SW480 (cell line): ENCODE measurements at regions not wholly inside any gene's neighbourhood (a gene's known extent, or its start where the extent isn't known, plus 50 kb on each side); places are given as distances from the start of the nearest gene placed in this dataset.

Experiments
- DNase-seq: peaks from one replicate; pipeline ENCODE4 v3.0.0-alpha.2; 2016; ENCODE audit warnings: low spot score

- no peak for DNase-seq
These were observed 106.8 kb downstream of the ZBTB18 start for GRCh38 chr1:244157731-244158438.

DNA sequence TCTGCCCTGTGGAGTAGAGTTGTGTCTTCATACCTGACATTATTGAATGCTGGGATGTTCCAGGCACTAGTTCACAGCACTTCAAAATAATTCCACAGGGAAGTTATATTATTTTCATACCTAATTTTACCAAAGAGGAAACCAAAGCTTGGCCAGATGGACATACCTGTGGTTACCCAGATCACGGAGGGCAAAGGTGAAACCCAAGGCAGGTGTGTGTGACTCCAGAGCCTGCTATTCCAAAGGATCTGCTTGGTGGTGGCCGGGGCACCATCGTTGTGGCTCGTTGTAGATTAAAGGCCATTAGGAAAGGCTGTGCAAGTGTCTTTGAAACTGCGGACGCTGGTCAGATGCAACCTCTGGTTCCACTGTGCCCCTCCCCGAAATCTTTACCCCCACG lies 108.6 kb downstream of the ZBTB18 start:
- peak; percentile 71 for DNase-seq

DNA sequence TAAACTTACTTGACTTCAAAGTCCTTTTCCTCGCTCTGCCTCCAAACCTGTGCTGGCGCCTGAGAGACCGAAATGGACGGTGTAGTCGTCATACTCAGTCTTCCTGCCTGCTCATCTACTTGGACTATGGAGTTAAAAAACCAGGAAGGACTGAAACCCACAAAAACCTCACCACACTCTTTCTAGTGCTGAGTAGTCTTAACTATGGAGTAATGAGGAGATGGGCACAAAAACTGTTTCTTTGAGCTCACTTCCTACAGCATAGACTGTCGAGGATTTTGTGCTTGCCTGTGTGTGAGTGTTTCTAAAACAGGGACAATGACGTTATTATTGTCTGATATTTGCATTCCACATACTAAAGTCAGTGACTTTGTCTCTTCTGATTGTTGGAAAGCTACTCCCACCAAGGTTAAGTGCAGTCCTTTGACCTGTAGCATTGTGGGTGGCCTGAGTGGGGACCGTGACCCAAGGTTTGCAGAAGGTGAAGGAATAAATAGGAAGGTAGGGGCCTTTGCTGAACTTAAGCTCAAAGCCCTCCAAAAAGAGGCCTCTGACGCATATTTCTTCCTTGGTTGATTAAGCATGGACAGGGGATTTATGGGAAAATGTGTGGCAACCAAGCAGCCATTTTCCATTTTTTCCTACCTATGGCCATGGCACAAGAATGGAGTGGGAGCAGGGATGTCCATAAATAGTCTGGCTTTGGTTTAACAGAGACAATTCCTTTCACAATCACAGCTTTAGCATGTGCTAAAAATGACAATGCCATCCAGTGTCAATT lies 109.6 kb downstream of the ZBTB18 start:
- DNase-seq, result peak; percentile 36

DNA sequence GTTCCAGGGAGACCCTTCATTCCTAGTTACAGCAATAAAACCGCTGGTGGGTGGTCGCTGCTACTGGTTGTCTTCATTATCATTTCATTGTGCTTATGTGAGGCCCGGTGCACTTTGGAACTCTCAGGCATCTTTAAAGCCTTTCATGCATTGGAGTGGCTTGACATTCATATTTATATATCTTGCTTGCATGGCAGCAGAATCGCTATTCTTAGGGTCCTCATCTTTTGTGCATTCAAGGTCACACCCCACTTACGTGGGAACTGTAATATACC lies 110.1 kb downstream of the ZBTB18 start:
- DNase-seq, result no peak

GRCh38 chr1:244162786-244163530 lies 111.9 kb downstream of the ZBTB18 start:
- no peak for DNase-seq

GRCh38 chr1:244163861-244164510 lies 112.9 kb downstream of the ZBTB18 start:
- peak; percentile 72 for DNase-seq

- DNase-seq, result no peak
These were observed 113.4 kb downstream of the ZBTB18 start for GRCh38 chr1:244164511-244164890.

DNA sequence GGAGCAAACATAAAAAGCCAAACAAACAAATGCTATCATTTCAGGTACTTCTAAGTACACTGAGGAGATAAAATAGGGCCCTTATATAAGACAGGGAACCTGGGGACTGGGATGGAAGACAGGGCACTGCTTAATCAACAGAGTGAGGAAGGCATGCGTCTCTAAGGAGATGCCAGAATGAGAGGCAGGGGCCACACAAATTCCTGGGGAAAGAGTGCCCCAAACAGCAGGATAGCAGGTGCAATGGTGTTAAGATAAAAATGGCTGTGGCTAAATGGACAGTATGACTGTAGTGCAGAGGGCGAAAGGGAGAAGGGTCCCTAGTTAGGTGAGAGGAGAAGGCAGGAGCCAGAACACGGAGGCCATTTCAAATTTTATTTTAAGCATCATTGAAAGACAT lies 113.9 kb downstream of the ZBTB18 start:
- no peak for DNase-seq

DNA sequence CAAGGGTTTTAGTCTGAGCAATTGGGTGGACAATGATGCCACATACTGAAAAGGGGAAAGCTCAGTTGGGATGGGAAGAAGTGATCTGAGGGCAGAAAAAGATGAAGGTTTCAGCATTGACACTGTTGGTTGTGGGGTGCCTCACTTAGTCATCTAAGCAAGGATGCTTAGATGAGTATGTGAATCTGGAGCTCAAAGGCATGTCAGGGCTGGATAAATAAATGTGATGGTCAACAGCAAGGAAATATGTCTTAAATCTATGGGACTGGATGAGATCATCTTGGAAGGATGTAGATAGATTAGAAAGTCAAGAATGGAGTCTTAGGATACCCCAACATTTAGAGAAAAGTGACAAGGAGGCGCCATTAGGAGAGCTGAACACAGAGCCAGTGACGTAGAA lies 114.6 kb downstream of the ZBTB18 start:
- DNase-seq, result no peak

DNA sequence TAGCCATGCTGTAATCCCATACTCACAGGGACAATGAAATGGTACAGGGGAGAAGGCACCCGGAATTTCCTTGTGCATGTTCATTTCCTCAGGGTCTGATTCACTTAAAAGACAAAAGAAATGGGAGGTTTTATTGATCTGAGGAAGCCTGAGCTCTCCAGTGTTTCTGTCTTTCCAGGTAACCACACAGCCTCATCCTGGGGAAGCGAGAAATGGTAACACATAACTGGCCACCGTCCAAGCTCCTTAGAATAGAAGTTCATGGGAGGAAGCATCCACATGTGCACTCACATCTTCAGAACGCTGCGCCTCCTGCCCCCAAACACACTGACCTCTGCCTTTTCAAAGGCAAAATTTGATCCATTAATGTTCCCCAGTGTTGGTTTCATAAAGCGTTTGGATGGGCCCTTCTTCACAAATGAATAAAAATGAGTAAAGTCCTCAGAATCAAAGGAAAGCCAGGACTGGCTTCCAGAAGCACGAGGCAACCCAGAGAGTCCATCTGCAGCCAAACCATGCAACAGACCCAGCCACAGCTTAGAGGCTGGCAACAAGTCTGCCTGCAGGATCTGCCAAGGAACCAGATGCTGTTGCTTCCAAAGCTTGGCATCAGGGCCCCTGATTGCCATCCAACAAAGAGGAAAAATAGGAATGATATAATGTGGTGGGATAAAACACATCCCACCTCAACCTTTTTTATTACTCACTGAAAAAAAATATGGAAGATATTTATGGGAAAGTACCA lies 120.3 kb downstream of the ZBTB18 start:
- no peak for DNase-seq

GRCh38 chr1:244173240-244173639 lies 122.2 kb downstream of the ZBTB18 start:
- DNase-seq, result no peak

DNA sequence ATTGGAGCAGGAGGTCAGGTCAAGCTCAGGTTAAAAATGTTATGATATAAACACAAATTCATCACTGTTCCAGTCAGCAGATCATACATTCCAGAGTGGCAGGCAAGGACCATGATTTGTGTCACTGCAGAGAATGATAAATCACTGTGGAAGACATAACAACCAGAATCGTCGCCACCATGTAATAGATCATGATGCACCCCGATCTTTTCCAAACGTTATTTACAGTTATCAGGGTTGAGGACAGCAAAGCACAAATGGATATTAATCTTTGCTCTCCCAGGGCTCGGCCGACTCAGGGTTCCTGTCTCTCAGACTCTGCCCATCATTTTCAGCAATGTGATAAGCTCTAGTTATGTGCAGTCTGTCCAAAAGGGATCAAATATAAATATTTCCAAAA lies 122.7 kb downstream of the ZBTB18 start:
- no peak for DNase-seq

DNA sequence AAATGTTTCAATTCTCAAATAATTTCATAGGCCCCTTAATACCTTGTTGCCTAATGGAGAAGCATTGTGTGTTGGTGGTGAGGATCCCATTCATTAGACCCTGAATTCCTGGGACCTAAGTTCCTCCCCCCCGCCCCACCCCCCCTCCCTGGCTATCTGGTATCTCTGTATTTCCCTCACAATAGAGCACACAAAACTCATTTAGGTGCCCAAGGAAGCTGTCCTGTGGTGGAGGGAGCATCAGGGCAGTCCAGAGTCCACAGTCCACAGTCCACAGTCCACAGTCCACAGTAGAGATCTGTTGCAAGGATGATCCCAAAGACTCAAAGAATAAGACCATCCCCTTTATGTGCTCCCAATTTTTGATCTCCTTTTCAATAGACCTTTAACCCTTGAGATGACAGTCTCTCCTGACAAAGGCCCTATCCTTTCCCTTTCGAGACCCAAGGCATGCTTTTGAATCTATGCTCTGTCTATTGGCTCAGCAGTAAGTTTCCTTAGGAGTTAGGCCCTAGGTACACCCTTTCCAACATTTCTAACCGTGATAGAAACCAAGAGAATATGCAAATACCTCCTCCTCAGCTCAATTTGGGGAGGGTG lies 123.9 kb downstream of the ZBTB18 start:
- no peak for DNase-seq

DNA sequence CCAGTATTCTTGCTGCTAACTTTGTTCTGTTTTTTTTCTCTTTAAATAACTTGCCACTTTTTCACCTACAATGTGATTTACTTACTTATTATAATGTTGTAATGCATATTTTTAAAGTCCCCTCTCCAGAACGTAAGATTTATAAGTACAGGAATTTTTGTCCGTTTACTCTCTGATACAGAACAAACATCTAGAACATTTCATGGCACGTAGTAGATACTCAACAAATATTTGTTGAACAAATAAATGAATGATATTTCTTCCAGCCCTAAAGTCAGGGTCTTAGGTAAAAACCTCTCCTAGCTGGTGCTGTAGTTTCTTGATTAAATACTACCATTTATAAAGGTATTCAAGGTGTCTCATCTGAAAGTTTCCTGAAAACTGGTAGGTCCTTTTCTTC lies 125.1 kb downstream of the ZBTB18 start:
- no peak for DNase-seq

- DNase-seq, result no peak
These were observed 129.2 kb downstream of the ZBTB18 start for GRCh38 chr1:244180256-244180655.

DNA sequence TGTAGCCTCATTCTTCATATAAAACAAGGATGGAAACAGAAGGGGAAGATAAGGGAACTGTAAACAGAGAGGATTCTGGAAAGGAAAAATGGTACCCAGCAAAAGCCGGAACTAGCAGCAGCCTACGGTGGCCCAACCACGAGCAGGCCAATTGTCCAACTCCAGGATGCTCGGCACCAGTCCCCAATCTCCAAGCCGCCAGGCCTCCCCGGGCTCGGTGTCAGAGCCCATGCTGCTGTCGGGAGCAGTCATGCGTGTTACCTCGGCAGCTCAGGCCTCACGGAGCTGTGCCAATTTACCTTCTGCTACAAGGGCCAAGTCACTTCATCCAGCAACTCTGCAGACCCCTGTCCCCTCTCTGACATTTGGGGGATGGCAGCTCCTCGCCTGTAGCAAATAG lies 130.8 kb downstream of the ZBTB18 start:
- no peak for DNase-seq

GRCh38 chr1:244183037-244183436 lies 132.0 kb downstream of the ZBTB18 start:
- DNase-seq, result no peak

- no peak for DNase-seq
These were observed 135.3 kb downstream of the ZBTB18 start for GRCh38 chr1:244186372-244186771.

DNA sequence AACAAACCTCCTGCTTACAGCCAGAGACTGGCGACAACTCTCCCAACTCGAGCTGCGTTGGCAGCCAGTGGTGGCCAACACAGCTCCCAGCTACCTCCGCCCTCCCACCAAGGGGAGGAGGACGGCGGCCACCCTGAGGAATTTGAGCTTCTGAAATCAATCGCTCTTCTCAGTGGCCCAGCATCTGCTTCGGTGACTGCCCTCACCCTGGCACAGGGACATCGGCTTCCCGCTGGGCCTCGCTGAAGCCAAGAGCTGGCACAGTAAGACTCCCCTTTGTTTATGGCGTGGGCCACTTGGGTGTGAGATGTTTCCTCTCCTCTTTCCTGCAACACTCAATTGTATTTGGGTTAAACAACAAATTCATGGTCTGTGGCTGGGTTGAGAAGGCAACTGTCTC lies 136.2 kb downstream of the ZBTB18 start:
- no peak for DNase-seq

DNA sequence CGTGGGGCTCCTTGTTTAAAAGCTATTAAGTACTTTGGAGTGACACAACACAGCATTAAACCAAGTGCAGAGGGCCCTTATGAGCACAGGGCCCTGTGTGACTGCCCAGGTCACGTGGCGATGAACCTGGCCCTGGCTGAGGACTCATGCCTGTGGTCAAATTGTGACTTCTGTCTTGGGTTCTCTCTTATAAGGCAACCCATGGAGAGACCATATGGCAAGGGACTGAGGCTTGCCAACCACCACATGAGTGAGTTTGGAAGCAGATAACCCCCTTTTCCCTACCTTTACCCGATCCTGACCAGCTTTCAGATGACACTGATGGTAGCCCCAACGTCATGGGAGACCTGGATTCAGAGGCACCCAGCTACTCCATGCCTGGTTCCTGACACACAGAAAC lies 140.5 kb downstream of the ZBTB18 start:
- DNase-seq, result no peak

GRCh38 chr1:244192325-244192724 lies 141.2 kb downstream of the ZBTB18 start:
- DNase-seq, result no peak
